Lung (tissue), 11 donors: ENCODE measurements at regions not wholly inside any gene's neighbourhood (a gene's known extent, or its start where the extent isn't known, plus 50 kb on each side); places are given as distances from the start of the nearest gene placed in this dataset.

Experiments used
- ATAC-seq: fragments of 200-7000 bp; cut with Tn5 transposase; one replicate; pipeline ENCODE4 v1.9.1; 2020; ENCODE audit warnings: moderate number of reproducible peaks; ENCODE audit not compliant: insufficient read depth, low FRiP score
- DNase-seq, 3 donors: peaks; one replicate each; pipeline ENCODE4 v3.0.0-alpha.2; 2013 to 2017
- H3K27ac ChIP-seq, 2 donors: one replicate each; pipeline ENCODE4 v1.5.1; 2013; ENCODE audit warnings: mild to moderate bottlenecking in 2 of 2, moderate library complexity in 2 of 2, control low read depth in 1 of 2, inconsistent platforms in 1 of 2, low read depth in 1 of 2, low read length in 1 of 2
- H3K27me3 ChIP-seq, 3 donors: one replicate each; pipeline ENCODE4 v1.5.1; 2013; ENCODE audit warnings: low read length in 2 of 3; ENCODE audit not compliant: control insufficient read depth in 3 of 3, insufficient read depth in 3 of 3
- H3K36me3 ChIP-seq, 4 donors: one replicate each; pipeline ENCODE4 v1.5.1; 2013; ENCODE audit warnings: low read length in 4 of 4, mild to moderate bottlenecking in 1 of 4, moderate library complexity in 1 of 4; ENCODE audit not compliant: control insufficient read depth in 4 of 4, insufficient read depth in 4 of 4
- H3K4me1 ChIP-seq, 5 donors: one replicate each; pipeline ENCODE4 v1.5.1; 2013; ENCODE audit warnings: low read length in 5 of 5, mild to moderate bottlenecking in 2 of 5, moderate library complexity in 1 of 5; ENCODE audit not compliant: control insufficient read depth in 5 of 5, insufficient read depth in 5 of 5
- H3K4me3 ChIP-seq: one replicate; pipeline ENCODE4 v1.5.1; 2013; ENCODE audit warnings: mild to moderate bottlenecking, control low read depth, moderate library complexity
- H3K9ac ChIP-seq, 2 donors: one replicate each; pipeline ENCODE4 v1.5.1; 2013; ENCODE audit warnings: low read length in 2 of 2, control low read depth in 1 of 2; ENCODE audit not compliant: insufficient read depth in 1 of 2
- H3K9me3 ChIP-seq, 4 donors: one replicate each; pipeline ENCODE4 v1.5.1; 2013; ENCODE audit warnings: low read length in 3 of 4, mild to moderate bottlenecking in 1 of 4, moderate library complexity in 1 of 4; ENCODE audit not compliant: control insufficient read depth in 4 of 4, insufficient read depth in 3 of 4
- WGBS, 2 donors: extraction: QIAGEN DNeasy Blood & Tissue Kit; methylation state at CpG; one replicate each; pipeline ENCODE4 v1.1.7; 2013; 5-methylcytosine and 5-hydroxymethylcytosine counted together
- TF ChIP-seq, protein P1 (sequence below): IDR thresholded peaks from 2 replicates; pipeline ENCODE4 v1.5.1; 2012; ENCODE audit warnings: mild to moderate bottlenecking; ENCODE audit errors: control extremely low read depth, extremely low read depth
- donor health status: control.
- donor health status: control.
- donor health status: Bipolar disorder and iron deficiency.
- donor health status: healthy.
- donor health status: DM: yes; HTN: yes; CAD: no.

DNA sequence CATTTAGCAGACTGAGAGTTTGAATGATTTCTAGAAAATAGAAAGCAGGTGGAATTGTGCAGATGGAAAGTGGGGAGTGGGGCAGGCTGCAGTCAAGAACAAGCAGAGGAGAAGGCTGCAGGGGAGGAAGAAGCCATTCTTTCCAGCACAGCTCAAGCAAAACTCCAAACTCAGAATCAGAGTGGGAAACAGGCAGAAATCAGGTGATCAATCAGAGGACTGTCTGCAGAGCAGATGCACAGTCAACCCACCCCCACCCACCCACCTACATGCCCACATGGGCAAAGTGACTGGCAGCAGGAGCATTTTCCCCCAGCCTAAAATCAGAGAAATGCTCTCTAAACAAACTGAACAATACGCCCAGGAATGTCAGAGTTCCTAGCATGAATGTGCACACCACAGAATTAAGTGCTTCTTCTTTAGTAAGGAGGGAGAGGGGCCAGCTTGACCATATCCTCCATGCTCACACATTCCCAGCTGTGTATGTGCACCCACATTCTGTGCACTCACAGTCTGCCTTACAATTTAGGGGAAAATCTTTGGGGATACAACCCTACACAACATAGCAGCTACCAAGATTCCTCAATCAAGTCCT, 194.1 kb upstream of the PLEKHA5 start:
- H3K9ac ChIP-seq, result no peak overlapping the region
- H3K27ac ChIP-seq, result no peak overlapping the region
- TF ChIP-seq, protein P1, sequence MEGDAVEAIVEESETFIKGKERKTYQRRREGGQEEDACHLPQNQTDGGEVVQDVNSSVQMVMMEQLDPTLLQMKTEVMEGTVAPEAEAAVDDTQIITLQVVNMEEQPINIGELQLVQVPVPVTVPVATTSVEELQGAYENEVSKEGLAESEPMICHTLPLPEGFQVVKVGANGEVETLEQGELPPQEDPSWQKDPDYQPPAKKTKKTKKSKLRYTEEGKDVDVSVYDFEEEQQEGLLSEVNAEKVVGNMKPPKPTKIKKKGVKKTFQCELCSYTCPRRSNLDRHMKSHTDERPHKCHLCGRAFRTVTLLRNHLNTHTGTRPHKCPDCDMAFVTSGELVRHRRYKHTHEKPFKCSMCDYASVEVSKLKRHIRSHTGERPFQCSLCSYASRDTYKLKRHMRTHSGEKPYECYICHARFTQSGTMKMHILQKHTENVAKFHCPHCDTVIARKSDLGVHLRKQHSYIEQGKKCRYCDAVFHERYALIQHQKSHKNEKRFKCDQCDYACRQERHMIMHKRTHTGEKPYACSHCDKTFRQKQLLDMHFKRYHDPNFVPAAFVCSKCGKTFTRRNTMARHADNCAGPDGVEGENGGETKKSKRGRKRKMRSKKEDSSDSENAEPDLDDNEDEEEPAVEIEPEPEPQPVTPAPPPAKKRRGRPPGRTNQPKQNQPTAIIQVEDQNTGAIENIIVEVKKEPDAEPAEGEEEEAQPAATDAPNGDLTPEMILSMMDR, result no peak
- DNase-seq (no peak), ATAC-seq (no peak)
- WGBS, 2 donors, result 51 to 83% methylated on average over 1 of the region's 1 CpG
- no peak overlapping the region for H3K4me3 ChIP-seq
- H3K9me3 ChIP-seq, result no peaks in the 10 kb centered on the region
- H3K27me3 ChIP-seq, result no peaks in the 10 kb centered on the region
- H3K36me3 ChIP-seq, result no peaks in the 10 kb centered on the region
- H3K4me1 ChIP-seq, result no peaks in the 10 kb centered on the region

DNA sequence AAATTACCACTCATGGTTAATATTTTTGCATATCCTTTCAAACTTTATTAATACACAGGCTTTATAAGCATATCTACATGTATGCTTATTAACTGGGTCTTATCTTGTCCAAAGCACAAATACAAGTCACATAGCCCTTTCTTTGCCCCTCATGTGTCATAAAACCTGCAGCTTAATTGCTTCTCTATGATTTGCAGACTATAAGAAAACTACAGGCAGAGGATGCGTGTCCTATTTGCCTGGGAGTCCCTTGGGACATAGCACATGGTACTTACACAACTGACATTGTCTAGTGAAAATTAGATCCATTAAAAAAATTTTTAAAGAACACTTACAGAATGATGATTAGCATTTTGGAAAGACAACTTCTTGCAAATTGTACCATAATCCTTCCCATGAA, 190.5 kb upstream of the PLEKHA5 start:
- Histone ChIP-seq H3K27ac (no peak overlapping the region), H3K4me1 (no peaks in the 10 kb centered on the region), H3K9me3 (no peaks in the 10 kb centered on the region), H3K36me3 (no peaks in the 10 kb centered on the region), H3K4me3 (no peak overlapping the region), H3K9ac (no peak overlapping the region), H3K27me3 (no peaks in the 10 kb centered on the region)
- ATAC-seq (no peak), DNase-seq (no peak)
- WGBS, 2 donors, result 79 to 97% methylated on average over 1 of the region's 1 CpG
- TF ChIP-seq, protein P1, result no peak

DNA sequence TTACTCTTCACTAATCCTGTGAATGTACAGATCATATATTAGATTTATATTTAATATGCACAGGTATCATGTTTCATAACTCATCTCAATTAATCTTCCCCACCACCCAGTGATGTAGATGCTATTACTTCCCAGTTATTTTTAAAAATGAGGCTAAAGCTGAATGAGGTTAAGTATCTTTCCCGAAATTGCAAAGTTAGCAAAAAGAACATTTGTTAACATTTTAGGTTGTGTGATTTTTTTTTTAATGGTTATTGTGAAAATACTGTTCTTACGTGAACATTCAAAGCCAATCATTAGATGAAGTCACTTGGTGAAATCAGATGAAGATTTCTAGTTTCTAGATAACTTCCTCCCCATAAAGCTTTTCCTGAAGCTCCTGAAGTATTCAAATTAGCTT, 186.9 kb upstream of the PLEKHA5 start:
- no peak overlapping the region for H3K9ac ChIP-seq
- no peaks in the 10 kb centered on the region for H3K9me3 ChIP-seq
- H3K4me3 ChIP-seq, result no peak overlapping the region
- whole genome bisulfite sequencing, 2 donors, result 79 to 84% methylated on average over 2 of the region's 2 CpGs
- H3K4me1 ChIP-seq, result no peaks in the 10 kb centered on the region
- TF ChIP-seq, protein P1, result no peak
- no peaks in the 10 kb centered on the region for H3K27me3 ChIP-seq
- DNase-seq, result no peak
- H3K27ac ChIP-seq, result no peak overlapping the region
- no peaks in the 10 kb centered on the region for H3K36me3 ChIP-seq
- ATAC-seq, result no peak

DNA sequence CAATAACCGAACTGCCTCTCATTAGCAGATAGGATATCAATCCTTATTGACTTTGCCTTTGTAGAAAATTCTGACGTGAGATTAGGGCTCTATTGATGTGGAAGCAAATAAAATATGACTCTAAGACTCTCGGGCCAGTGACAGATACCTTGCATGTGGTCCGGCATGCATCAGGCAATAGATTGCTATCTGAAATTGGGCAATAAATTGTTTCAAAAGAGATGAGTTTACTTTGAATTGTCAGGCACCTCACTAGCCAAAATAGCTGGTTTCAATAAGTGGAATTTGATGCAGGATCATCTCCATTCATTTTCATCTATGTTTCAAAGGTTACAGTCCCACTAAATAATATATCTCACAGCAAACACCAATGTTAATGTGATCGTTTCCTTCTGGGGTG, 186.3 kb upstream of the PLEKHA5 start:
- Histone ChIP-seq H3K36me3 (no peaks in the 10 kb centered on the region), H3K9me3 (no peaks in the 10 kb centered on the region), H3K27ac (no peak overlapping the region), H3K4me1 (no peaks in the 10 kb centered on the region), H3K9ac (no peak overlapping the region), H3K27me3 (no peaks in the 10 kb centered on the region), H3K4me3 (no peak overlapping the region)
- ATAC-seq, result no peak
- WGBS, 2 donors, result 65 to 66% methylated on average over 5 of the region's 5 CpGs
- DNase-seq, result no peak
- TF ChIP-seq, protein P1, result no peak
